CD4-positive, alpha-beta T cell treated with Interleukin-21 for 1 hour (primary cell): ENCODE measurements at regions not wholly inside any gene's neighbourhood (a gene's known extent, or its start where the extent isn't known, plus 50 kb on each side); places are given as distances from the start of the nearest gene placed in this dataset.

Source experiments
- DNase-seq: peaks from one replicate; pipeline ENCODE4 v3.0.0-alpha.2; 2020

DNA sequence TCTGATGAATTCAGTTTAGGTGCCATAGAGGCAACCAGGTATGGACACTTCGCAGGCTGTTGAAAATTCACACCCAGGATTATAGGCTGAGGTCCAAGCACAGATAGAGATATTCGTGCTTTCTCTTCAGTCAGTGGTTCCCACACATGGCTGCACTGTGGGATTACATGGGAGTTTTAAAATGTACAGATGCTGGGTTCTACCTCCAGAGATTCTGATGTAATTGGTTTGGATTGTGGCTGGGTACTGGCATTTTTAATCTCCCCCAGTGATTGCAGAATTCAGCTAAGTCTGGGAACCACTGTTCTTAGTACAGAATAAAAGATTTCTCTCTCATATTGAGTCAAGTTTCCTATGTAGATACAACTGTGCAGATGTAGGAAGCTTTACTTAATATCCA lies 91.6 kb downstream of the FOXB1 start:
- no peak for DNase-seq

DNA sequence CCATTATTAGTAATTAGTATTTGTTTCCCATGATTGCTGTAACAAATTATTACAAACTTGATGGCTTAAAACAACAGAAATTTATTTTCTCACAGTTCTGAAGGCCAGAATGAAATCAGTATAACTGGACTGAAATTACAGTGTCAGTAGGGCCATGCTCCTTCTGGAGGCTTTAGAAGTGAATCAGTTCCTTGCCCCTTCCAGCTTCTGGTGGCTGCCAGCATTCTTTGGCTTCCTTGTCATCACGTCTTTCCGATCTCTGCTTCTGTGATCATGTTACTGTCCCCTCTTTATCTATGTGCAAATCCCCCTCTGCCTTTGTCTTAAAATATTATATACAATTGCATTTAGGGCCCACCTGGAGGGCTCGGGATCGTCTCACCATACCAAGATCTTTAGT lies 92.0 kb downstream of the FOXB1 start:
- DNase-seq: no peak

DNA sequence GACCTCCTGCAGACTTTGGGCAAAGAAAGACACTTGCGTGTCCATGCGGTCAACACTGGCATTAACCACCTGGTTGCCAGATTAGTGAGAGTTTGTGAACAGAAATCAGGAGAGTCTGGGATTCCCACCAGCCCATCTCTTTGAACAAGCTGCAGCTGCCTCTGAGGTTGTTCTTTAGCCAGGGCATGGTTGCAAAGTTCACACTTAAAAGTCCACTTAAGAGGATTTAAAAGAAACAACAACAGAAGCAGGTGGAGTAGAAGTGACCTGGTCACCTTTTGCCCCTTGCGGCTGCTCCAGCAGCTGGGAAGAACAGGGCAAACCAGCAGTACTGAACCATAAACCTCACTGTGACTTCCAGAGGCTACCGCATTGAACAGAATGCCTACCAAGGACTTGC lies 97.3 kb downstream of the FOXB1 start:
- no peak for DNase-seq

DNA sequence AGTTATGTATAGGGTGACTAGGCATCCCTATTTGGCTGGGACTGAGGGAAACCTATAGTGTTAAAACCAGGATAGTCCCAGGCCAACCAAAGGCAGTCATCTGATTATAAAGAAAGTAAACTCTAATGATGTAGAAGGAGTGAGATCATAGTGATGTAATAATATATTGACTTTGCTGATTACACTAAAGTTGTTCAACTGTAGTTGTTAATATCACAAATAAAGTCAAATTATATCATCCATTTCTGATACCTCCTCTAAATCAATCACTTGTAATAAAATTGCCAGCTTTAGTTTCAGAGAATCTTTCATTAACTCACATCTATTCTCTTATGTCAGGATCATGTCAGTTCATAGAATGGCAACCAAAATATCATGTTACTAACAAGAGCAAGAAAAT lies 98.6 kb downstream of the FOXB1 start:
- no peak for DNase-seq

DNA sequence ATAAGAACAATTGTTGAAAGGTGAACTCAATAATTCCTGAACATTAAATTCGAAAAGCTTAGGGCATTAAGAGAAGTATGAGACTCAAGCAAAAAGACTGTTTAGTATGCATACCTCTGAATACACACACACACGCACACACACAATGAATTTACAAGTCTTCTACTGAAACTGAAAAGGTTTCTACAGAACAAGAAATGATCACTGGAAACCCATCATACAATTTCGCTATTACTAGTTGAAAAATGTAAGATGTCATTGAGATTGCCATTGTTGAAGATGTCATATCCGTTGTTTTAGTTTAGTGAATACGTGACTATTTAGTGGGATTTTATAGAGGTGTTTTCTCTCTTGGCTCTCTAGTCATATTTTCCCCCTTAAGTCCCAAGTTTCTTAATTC lies 106.8 kb downstream of the FOXB1 start:
- DNase-seq: no peak

DNA sequence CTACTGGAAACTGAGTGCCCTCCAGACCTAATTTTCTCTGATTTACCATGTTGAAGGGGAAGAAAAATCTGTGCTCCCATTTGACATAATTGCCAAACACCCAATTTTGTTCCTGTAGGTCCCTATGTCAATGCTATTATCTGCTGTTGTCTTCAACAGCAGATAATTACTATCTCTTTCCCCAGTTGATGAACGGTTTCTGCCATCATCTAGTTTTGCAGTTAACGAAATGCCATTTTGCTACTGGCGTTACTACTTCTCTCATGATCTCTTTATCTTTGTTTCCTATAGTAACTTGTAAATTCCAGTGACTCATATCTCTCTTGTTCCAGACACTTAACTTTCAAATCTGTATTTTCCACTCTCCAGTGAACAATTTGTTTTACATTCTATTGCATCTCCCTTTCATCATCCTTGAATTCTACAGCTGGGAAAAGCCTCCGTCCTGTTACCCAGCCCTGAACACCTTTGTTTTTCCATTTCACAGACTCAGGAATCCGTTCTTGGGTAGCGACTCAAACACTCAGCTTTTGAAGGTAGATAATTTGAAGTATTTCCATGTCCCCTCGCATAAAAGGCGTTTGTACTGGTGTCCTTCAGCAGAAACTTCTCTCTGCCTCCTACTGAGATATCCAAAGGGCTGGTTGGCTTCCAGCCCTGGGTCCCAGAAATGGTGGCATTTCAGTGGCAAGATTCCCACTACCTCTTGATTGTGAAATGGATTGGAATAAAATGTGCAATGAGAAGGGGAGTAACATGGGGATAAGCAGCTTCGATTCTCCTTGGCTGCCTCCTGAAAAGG lies 111.7 kb downstream of the FOXB1 start:
- no peak for DNase-seq

DNA sequence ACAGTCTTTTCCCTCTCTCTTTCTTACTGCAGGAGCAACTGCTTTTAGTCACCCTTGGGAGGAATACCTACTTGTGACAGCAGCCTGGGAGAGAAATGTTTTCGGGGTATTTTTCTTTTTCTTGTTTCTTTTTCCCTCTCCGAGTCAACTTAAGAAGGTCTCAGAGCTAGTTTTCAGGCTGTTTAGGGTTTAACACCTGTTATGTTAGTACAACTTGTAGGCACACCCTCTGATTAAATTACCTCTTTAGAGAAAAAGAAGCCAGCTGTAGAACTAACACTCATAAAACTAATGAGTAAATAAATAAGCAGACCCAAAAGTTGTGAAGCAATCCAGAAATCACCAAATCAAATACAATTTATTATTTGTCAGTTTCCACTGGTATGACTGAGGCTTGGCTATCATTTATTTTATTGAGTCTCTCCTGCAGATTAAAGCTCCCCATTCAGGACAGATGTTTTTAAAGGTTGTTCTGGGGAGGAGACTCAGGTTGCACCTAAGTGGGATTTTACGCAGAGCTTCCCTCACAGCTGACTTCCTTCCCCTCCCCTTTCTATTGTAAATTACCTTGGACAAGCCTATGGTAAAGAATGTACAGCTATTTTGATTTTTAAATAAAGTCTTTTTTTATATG lies 112.5 kb downstream of the FOXB1 start:
- no peak for DNase-seq

DNA sequence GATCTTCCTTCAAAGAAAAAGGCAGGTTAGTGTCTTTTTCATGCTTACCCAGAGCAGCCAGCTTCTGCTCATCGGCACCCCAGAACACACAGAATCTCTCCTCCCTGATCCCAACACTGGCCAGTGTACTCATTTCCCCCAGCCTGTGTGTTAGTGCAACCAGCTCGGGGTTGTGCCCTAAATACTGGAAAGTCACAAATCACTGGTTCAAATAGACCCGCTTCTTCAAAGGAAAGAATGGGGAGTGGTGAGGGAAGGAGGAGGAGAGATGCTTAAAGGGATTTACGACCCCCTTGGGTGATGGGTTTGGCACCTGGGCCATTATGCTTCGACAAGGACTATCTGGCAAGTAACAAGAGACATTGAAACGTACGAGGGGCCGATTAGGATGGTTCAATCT lies 114.0 kb downstream of the FOXB1 start:
- no peak for DNase-seq

DNA sequence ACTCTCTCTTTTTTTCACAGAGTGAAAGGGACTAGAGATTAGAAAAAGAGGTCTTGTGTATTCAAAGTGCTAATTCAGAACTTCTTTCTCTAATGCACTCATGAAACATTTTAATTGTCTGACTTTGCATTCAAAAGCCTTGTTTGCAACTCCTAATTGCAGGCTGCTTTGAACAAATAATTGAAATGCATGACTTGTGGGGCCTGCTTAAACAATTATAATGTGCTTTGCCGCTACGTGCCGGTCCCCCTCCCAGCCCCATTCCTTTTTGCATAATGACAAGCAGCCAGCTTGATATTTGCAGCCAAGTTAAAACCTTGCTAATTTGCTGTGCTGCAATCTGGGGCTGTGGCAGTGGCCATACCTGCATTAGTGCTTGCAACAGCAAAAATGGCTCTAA lies 114.5 kb downstream of the FOXB1 start:
- no peak for DNase-seq

DNA sequence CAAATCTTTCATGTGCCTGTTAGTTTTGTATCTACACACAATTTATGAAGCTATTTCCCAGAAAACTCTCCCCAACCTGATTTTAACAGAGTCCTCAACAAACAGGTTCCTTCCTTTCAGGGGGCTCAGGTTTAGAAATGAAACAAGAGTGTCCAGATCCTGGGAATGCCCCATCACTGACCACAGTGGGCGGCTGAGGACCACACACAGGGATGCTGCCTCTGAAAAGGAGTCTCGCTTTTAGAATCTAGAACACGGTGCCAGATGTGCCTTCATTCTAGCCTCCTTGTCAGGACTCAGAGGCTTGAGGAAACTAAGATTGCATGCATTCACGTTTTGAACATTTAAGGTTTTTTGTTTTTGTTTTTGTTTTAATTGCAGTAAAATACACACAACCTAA lies 115.0 kb downstream of the FOXB1 start:
- no peak for DNase-seq

DNA sequence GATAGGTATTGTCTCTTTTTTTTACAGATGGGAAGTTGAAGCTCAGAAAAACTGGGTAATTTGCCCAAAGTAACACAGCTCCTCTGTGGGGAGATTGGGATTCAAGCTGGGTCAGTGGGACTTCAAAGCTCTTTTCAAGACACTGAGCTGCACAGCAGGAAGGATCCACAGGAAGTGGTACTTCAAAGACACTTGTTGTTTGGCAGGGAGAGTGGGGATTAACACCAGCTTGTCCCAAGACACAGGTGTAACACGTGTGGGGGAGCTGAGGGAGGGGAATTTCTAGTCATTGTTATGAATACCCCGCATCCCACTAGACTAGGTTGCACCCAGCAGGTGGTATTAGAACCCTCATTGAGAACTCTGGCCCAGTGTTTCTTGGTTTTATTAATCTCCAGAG lies 116.0 kb downstream of the FOXB1 start:
- no peak for DNase-seq

DNA sequence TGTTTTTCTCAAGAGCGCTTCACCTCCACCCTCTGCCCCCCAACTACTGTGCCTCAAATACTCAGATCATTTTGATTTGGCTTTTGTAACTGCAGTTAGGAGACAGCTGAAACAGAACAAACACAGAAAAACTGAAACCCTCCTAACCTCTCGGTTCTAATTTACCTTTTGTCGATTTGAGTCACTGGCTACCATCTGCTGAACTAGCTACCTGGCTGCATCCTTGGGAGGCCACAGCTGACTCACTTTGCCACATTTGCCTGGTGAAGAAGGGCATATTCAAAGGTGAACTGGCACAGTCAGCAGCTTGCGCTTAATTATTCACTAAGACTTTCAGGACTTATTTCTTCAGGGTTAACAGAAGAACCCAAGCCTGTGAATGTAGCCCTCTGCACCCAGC lies 117.7 kb downstream of the FOXB1 start:
- DNase-seq: no peak

DNA sequence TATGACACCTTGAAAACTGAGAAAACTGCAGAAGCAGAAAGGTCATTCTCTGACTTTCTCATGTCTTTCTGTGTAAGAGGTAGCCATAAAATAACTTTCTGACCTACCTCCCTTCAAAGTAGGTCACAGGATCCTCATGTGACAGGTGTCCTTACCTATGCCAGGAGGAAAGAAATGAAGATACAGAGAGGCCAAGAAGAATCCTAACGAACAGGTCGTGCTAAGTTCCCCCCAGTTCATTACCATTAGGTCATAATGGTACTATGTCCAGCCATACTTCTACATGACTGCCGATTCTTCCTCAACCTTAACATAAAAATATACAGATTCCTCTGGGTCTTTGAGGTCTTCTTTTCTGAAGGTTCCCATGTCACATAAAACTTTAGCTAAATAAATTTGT lies 118.6 kb downstream of the FOXB1 start:
- no peak for DNase-seq

DNA sequence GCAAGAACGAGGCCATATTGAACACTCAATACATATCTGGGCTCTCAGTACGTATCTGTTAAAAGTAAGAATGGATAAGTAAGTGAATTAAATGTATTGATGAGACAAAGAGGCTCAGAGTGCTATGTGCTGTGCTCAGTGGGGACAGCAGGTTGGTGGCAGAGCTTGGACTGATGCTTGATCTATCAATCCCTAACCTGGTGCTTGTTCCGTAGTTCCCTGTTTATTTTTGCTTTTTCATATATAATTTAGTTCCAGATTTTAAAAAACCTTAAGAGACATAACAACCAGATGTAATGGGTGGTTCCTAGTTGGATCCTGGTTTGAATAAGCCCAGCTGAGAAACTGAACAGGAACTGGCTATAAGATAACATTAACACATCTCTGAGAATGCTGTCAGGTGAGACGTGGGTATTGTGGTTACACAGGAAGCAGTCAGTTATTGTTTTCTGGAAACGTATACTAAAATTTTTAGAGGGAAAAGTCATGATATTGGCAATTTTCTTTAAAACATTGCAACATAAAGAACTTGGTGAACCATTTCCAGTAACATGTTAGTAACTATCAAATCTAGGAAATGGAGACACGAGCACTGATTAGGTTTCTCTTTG lies 120.5 kb downstream of the FOXB1 start:
- DNase-seq: no peak

DNA sequence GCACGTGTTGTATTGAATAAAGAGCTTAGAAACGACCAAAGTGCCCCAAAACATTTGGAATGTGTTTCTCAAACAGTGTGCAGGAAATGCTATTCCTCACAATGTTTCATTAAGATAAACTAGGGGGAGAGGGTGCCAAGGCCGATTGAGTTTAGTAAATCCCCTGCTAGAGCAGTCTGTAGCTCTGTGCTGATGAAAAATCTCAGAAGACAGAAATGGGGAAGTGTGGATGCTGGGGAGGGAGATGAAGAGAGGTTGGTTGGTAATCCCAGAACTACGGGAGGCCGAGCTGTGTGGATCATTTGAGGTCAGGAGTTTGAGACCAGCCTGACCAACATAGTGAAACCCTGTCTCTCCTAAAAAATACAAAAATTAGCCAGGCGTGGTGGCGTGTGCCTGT lies 121.2 kb downstream of the FOXB1 start:
- DNase-seq: no peak

DNA sequence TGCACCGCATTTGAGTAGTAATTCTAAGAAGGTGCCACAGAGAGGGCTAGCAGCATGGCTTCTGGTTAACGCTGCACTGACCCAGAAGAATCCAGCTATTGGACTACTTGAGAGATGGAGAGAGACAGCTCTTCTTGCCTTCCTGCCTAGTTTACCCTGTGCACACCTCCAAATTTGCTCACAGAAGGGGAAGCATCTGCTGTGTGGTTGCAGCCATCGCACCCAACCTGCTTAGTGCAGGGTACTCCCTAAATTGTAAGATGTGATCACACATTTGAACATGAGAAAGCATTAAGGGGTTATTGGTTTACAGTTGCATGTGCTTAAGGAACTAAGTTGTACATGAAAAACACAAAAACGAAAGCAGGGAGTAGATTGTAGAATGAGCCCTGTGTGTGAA lies 122.1 kb downstream of the FOXB1 start:
- DNase-seq: no peak

DNA sequence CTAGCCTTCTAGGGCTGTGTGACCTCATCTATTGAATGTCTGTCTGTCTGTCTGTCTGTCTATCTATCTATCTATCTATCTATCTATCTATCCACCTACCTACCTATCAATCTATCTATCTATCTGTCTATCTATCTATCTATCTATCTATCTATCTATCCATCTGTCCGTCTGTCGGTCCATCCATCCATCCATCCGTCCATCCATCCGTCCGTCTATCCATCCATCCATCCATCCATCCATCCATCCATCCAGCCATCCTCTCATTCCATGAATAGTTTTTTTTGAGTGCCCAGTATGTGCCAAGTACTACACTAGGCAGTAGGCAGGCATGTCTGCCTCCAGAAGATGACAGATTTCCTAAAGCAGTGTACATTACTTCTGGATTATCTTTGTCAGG lies 122.5 kb downstream of the FOXB1 start:
- no peak for DNase-seq

DNA sequence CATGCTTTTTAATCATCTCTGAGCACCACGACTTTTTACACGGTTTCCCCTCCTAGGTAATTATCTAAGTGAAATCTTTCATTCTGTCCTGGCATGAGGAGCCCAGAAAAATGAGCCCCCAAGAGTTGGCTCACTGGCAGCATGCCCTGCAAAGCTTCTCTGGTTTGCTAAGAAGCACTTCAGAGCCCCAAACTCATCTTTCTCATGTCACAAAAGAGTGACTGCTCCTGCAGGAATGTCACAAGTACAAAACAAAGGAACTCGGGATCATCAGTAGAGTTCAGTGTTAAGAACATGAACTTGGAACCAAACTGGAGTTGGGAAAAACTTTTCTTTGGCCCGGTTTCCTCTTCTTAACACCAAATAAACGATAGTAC lies 123.9 kb downstream of the FOXB1 start:
- no peak for DNase-seq

DNA sequence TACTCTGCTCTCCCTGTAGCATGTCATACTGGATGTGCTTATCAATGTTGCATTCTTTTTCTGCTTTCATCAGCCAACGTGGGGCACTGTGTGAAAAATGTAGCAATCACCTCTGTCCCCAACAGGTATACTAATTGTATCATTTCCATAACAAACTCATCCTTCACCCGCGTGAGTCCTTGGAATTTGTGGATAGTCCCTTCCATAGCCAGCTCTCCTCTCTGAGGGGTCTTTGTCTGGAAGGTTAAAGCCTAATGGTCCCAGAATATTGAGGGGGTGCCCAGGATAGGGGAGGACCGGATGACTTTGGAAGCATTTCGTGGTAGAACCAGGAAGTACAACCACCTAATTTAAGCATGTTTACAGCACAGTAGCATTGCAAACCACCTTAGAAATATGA lies 124.6 kb downstream of the FOXB1 start:
- no peak for DNase-seq

DNA sequence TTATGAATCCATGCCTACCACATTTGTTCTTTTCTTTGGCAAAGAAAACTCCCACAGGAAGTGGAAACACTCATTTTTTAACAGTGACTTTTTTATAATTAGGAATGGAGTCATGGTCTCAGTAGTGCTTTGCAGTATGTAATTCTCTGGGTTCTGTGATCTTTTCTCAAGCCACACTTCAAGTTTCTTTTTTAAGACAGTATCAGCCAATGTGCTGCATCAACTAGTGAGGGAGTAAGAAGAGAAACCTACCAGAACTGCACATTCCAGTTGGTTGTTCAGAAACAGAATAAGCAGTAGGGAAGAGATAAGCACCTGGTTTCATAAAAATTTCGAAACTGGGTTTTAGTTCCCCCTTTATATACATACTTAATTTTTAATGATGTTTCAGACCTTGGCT lies 126.3 kb downstream of the FOXB1 start:
- no peak for DNase-seq

DNA sequence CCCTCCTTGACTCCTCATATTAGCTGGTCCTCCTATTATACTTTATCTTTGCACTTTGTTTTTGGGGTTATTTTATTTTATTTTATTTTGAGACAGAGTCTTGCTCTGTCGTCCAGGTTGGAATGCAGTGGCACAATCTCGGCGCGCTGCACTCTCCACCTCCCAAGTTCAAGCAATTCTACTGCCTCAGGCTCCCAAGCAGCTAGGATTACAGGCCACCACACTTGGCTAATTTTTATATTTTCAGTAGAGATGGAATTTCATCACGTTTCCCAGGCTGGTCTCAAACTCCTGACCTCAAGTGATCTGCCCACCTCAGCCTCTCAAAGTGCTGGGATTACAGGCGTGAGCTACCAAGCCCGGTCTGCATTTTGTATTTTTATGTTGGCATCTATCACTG lies 126.7 kb downstream of the FOXB1 start:
- DNase-seq: no peak

DNA sequence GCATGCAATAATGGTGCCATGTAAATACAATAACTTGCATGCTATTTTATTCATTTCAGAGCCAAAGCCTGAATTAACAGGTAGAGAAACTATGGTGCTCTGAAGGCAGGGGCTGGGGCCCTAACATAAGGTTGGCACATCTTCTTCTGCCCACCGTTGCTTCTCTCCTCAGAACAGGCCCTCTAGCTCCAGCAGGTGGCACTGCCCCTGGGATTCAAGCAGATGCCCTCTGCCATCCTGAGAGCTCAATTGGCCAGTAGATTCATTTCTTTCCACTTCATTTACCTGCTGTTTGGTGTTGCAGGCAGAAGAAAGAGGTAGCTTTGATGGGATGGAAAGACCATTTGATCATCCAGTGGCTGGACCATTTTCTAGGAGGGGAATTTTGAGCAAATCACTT lies 130.5 kb downstream of the FOXB1 start:
- no peak for DNase-seq

DNA sequence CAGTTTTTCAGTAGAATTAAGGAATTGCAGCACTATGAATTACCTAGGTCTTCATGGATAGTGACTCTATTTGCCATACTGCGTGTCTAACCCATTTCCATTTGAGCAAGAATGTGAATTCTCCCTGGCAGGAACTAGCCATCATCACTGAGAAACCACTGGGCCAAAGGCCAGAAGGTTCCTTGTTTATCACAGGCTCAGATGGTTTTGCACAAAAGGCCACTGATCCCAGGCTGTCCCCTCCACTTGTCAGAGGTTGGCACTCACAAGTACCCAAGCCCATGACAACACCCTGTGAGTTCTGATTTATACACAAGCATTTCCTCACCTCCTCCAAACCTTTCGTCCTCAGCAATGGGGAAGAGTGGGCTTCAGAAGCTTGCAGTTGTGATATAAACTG lies 131.8 kb downstream of the FOXB1 start:
- no peak for DNase-seq

DNA sequence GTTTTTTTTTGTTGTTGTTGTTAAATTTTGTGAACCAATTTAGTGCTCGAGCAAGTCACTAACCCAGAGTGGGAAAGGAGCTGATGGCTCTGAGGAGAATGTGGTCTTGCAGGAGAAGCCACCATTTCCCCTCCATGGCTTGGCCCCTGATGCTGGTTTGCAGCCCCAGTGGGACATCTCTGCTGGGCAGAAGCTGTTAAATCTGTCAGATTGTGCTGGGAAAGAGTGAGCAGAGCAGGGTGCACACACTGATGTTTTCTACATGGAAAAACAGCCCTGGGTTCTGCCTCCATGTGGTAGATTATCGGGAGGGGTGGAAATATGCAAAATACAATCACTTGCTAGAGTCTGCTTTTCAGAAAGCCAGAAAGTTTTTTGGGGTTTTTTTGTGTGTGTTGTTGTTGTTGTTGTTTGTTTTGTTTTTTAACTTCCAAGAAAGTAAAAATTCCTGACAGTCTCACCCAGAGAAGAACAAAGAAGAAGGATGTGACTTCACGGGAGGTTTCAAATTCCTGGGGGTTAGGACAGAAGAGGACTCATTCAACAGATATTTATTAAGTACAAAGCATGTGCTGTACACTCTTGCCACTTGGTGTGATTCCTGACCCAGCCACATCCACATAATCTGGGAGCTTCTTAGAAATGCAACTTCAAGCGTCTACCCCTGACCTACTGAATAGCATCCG lies 133.7 kb downstream of the FOXB1 start:
- DNase-seq: no peak
